ENCODE measurements at regions not wholly inside any gene's neighbourhood (a gene's known extent, or its start where the extent isn't known, plus 50 kb on each side); places are given as distances from the start of the nearest gene placed in this dataset.
"Not testable (repeated sequence)": the region's sequence is repeated elsewhere in the genome, so short reads cannot be mapped to it uniquely, and the experiment has no call there.

DNA sequence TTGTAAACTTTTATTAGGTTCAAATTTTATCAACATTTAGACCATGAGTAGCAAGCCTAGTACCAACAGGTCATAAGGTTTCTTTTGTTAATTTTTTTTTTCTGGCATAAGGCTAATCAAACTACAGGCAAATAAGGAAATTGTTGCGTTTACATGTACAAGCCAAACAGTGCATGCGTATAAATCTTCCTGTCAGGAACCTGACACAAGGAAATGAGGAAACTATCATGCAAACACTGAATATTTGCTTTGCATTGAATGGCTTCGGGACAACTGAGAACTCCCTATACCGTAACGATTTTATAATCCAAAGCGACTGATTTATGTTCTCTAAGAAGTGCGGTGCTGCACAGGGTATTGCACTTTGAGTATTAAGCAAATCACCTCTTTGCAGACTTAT lies 133.0 kb upstream of the TRPC4 start:
- DNase-seq (ENCODE audit: low read depth, low spot score), result no peak

DNA sequence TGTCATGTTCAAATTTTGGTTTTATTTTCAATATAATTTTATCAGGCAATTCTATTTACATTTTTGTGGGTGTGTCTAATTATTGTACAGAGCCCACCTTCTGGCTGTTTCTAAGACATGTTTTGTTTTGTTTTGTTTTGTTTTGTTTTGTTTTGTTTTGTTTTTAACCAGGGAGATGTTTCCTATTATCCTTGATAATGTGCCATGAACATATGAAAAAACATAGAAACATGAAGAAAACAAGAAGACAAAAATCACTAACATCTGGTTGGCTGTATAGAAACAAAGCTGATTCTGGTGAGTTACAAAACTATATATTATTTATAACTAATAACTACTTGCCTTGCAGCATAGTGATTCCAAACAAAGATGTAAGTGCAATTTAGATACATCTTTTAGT lies 128.1 kb upstream of the TRPC4 start:
- no peak for DNase-seq (ENCODE audit: low read depth, low spot score)

DNA sequence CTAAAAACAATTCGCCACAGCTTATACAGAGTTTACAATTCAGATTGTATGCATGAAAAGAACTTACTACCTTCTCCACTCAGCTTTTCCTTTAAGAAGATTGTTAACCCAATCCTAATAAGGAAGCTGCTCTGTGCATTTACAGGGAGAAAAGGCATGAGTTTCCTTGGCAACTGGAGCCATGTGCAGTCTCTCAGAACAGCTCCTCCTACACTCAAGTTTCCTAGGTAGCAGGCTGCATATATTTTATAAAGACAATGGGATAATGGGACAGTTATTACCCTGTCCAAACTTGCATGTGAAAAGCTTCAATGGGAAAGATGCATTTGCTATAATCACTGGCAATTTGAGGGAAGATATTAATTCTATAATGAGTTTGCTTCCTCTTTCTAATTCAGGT lies 125.5 kb upstream of the TRPC4 start:
- no peak for DNase-seq (ENCODE audit: low read depth, low spot score)

DNA sequence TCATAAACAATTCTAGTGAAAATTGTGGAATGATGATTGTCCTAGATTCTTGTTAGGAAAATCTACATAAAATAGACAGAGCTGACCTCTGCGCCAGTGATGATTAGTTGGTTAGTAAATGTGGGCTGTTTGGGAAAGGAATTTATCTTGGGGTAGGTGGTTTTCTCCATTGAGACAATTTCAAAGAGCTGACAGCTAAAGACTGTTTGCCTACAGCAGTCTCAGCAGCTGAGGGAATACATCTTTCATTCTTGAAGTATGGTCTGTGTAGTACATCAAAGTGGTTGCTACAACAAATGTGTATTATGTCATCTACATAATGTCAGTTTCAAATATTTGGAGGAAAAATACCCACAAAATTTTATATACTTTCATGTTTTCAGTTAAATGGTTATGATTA lies 117.2 kb upstream of the TRPC4 start:
- DNase-seq (ENCODE audit: low read depth, low spot score), result no peak

DNA sequence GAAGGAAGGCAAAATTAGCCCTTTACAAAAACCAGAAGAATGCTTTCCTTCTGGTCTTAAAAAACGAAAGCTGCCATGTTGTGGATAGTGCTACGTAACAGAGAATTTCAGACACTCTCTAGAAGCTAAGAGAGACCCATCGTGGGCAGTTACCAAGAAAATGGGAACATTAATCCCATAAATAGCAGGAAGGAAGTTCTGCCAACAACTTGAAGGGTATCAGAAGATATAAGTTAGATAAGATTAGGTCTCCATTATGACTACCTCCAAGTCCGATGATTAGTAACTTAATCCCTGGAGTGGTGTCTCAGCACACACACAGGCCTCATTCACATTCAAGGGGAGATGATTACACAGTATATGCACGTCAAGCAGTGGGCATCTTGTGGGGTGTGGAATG lies 115.7 kb upstream of the TRPC4 start:
- no peak for DNase-seq (ENCODE audit: low read depth, low spot score)

GRCh38 chr13:37984357-37984756 lies 114.8 kb upstream of the TRPC4 start:
- no peak for DNase-seq (ENCODE audit: low read depth, low spot score)

GRCh38 chr13:37981932-37982331 lies 112.4 kb upstream of the TRPC4 start:
- DNase-seq (ENCODE audit: low read depth, low spot score), result no peak

DNA sequence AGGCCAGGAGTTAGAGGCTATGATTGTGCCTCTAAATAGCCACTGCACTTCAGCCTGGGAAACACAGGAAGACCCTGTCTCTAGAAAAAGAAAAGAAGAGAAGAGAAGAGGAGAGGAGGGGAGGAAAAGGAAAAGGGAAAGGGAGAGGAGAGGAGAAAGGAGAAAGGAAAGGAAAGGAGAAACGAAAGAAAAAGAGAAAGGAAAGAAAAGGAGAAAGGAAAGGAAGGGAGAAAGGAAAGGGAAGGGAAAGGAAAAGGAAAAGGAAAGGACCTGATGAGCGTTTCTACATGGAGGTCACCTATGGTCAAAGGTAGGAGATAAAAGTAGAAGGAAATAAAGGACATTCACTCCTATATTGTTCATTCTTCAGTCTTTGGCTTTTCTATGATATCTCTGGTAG lies 109.1 kb upstream of the TRPC4 start:
- DNase-seq (ENCODE audit: low read depth, low spot score), result no peak

GRCh38 chr13:37968555-37968954 lies 99.0 kb upstream of the TRPC4 start:
- no peak for DNase-seq (ENCODE audit: low read depth, low spot score)

GRCh38 chr13:37966266-37966665 lies 96.7 kb upstream of the TRPC4 start:
- no peak for DNase-seq (ENCODE audit: low read depth, low spot score)

DNA sequence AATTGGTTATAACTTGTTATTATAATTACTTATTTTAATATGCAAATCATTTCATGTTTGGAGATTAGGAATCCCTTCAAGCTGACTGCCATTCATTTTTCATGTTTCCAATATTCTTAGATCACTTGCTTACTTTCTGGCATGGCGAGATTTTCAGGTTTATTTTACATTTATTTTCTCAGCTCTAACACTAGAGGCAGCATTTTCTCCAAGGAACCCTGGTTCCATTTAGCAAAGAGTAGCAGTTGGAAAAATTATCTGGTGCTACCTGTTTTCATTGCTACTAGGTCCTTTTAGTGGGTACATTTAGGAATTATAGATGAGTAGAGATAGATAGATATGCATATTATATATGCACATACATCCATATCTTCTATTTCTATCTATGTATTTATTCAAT lies 90.9 kb upstream of the TRPC4 start:
- DNase-seq (ENCODE audit: low read depth, low spot score), result no peak

GRCh38 chr13:37959284-37959683 lies 89.7 kb upstream of the TRPC4 start:
- DNase-seq (ENCODE audit: low read depth, low spot score), result no peak

DNA sequence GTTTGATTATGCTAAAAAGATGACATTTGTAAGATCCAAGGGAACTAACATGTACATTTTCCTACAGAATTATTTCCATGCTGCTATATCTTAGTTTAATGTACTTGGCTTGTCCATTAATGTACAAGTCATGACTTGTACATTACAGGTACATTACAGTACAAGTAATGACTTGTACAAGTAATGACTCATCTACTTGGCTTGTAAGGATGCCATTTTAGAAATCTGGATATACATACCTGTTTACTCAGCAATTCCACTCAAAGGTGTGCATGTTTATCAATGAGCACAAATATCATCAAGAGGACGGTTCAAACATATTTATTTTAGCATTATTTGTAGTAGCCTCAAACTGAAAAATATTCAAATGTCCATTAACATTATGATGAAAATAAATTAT lies 87.0 kb upstream of the TRPC4 start:
- no peak for DNase-seq (ENCODE audit: low read depth, low spot score)

DNA sequence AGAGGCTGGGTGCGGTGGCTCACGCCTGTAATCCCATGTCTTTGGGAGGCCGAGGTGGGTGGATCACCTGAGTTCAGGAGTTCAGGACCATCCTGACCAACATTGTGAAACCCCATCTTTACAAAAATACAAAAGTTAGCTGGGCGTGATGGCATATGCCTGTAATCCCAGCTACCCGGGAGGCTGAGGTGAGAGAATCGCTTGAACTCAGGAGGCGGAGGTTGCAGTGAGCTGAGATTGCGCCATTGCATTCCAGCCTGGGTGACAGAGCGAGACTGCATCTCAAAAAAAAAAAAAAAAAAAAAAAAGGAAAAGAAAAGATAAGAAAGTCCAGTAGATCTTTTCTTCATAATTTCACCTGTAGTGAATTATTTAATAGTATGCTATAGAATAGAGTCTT lies 85.0 kb upstream of the TRPC4 start:
- not testable (repeated sequence) for DNase-seq (ENCODE audit: low read depth, low spot score)

GRCh38 chr13:37954191-37954590 lies 84.6 kb upstream of the TRPC4 start:
- DNase-seq (ENCODE audit: low read depth, low spot score), result no peak

GRCh38 chr13:37953696-37954095 lies 84.1 kb upstream of the TRPC4 start:
- DNase-seq (ENCODE audit: low read depth, low spot score), result no peak

DNA sequence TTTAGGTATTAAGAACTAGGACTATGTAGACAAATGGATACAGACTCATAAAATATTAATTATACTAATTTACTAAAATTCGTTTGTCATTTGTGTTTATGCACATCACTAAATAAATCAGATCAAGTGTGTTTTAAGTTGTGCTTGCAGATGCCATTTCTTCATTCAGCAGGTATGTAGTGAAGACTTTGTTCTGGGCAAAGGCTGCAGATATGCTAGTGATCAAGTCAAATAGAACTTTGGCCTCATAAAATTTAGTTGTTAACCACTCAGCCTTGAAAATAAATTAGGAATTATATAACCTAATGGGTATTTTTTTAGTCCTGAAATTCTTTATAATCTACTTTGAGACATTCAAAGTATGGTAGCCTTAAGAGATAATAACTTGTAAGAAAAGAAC lies 80.4 kb upstream of the TRPC4 start:
- DNase-seq (ENCODE audit: low read depth, low spot score), result no peak

DNA sequence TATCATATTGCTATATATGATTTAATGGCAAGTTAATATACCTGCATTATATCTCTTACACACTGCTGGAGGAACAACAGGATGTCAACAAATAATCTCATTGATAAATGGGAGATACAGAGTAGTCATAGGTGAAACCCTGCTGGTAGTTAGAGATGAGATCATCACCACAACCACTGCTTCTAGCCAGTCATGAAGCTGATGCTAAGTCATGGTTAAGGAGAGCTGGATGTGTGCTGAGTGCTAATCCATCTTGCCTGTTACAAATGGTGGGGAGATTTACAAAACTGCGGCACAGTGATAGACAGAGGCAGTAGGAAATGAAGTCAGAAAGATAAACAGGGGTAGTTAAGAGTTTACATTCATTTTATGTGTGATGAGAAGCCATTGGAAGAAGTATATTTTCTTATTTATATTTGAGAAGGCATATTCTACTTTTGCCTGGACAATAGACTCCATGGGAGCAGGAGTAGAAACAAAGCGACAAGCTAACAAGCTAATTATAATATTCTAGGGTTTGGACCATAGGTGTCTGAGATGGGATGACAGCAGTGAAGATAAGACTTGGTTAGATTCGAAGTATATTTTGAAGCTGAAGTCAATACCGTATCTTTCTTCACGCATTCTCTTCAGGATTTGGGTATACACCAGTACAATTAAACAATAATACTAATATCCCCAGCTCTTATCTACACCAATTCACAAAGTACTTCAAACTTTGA lies 78.0 kb upstream of the TRPC4 start:
- no peak for DNase-seq (ENCODE audit: low read depth, low spot score)

GRCh38 chr13:37945651-37946575 lies 76.3 kb upstream of the TRPC4 start:
- DNase-seq (ENCODE audit: low read depth, low spot score), result no peak

DNA sequence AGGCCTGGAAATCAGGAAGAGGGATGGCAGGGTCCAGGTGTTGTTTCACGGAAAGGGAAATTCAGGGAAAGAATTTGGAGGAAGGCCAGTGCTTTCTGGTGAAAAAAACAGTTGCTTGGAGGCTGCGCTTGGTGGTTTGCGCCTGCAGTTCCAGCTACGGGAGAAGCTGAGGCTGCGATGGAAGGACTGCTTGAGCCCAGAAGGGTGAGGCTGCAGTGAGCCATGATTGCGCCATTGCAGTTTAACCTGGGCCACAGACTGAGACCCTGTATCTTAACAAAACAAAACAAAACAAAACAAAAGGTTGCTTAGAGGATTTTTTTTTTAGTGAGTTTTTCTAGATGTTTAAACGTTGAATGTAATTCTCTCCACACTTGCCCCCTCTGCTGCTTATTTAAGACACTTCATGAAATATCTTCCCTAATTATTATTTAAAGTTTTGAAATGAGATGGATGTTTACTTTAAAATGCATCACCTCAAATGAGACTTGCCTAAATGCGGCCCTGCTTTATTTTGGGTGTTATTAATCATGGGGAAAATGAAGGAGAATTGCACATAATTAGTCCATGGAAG lies 75.4 kb upstream of the TRPC4 start:
- DNase-seq (ENCODE audit: low read depth, low spot score), result no peak

DNA sequence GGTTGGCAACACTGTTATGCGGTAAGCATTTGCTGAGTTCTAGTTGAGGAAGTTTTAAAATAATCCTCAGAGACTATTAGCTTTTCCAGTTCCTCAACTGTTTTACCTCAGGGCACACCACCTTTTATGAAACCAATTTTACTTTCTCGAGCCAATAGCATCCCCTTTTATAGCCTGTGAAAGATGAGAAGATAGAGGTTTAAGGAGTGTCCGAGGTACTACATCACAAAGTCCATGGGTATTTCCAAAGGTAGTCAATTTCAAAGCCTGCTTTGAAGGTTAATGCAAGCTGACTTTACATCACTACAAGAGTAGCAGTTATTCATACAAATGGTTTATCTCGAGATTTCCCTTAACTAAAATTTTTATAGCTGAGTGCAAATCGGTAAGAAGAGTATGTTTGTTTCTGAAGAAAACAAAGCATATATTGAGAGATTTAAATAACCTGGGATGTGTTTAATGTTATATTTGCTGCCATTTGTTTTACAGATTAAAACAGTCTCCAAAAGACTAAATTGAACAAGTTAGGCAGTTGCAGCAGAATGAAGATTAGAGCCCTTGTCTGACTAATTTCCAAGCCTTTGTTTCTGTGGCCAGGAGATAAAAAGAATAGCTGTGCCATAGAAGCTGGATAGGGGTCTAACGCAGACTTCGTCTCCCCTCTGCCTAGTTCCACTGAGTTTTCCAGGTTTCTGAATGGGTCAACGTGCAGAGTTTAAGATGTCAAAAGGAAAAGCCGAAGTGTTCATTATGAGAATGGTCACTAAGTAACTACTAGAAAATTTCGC lies 74.7 kb upstream of the TRPC4 start:
- no peak for DNase-seq (ENCODE audit: low read depth, low spot score)

- DNase-seq (ENCODE audit: low read depth, low spot score), result no peak
Measured at GRCh38 chr13:37942929-37943328, 73.4 kb upstream of the TRPC4 start.

All from brain pericyte (primary cell).